ENCODE measurements at regions not wholly inside any gene's neighbourhood (a gene's known extent, or its start where the extent isn't known, plus 50 kb on each side); places are given as distances from the start of the nearest gene placed in this dataset.

GRCh38 chr18:30858560-30858959, 184.0 kb downstream of the DSC3 start:
- no peak for DNase-seq (ENCODE audit: low read depth in 1 of 2, low spot score in 1 of 2)
- Histone ChIP-seq H3K27ac (replicated peaks) (no peak overlapping the region), H3K27me3 (ENCODE audit: insufficient read depth, poor library complexity, severe bottlenecking) (no peaks in the 10 kb centered on the region), H3K4me3 (replicated peaks; ENCODE audit: insufficient read depth, low read length) (no peak overlapping the region)
- TF ChIP-seq CTCF (IDR thresholded peaks at IDR 0.05; ENCODE audit: insufficient read depth, low read length) = no peak
- TF ChIP-seq POLR2AphosphoS5 (IDR thresholded peaks at IDR 0.05; ENCODE audit: low read depth) = no peak
- TF ChIP-seq GABPA (IDR thresholded peaks at IDR 0.05; ENCODE audit: low read depth) = no peak
- TF ChIP-seq SPI1 (IDR thresholded peaks at IDR 0.05; ENCODE audit: borderline replicate concordance, low read depth) = no peak
- no peak for TF ChIP-seq REST (IDR thresholded peaks at IDR 0.05; ENCODE audit: insufficient replicate concordance, low read depth)

- TF ChIP-seq REST (IDR thresholded peaks at IDR 0.05; ENCODE audit: insufficient replicate concordance, low read depth) (no peak), POLR2AphosphoS5 (IDR thresholded peaks at IDR 0.05; ENCODE audit: low read depth) (no peak), SPI1 (IDR thresholded peaks at IDR 0.05; ENCODE audit: borderline replicate concordance, low read depth) (no peak), GABPA (IDR thresholded peaks at IDR 0.05; ENCODE audit: low read depth) (no peak), CTCF (IDR thresholded peaks at IDR 0.05; ENCODE audit: insufficient read depth, low read length) (no peak)
- Histone ChIP-seq H3K27ac (replicated peaks) (no peak overlapping the region), H3K27me3 (ENCODE audit: insufficient read depth, poor library complexity, severe bottlenecking) (no peaks in the 10 kb centered on the region), H3K4me3 (replicated peaks; ENCODE audit: insufficient read depth, low read length) (no peak overlapping the region)
- DNase-seq (ENCODE audit: low read depth in 1 of 2, low spot score in 1 of 2) = no peak
Measured at GRCh38 chr18:30855762-30856161, 186.8 kb downstream of the DSC3 start.

- TF ChIP-seq CTCF (IDR thresholded peaks at IDR 0.05; ENCODE audit: insufficient read depth, low read length) (no peak), POLR2AphosphoS5 (IDR thresholded peaks at IDR 0.05; ENCODE audit: low read depth) (no peak), REST (IDR thresholded peaks at IDR 0.05; ENCODE audit: insufficient replicate concordance, low read depth) (no peak), GABPA (IDR thresholded peaks at IDR 0.05; ENCODE audit: low read depth) (no peak), SPI1 (IDR thresholded peaks at IDR 0.05; ENCODE audit: borderline replicate concordance, low read depth) (no peak)
- DNase-seq (ENCODE audit: low read depth in 1 of 2, low spot score in 1 of 2) = no peak
- no peaks in the 10 kb centered on the region for H3K27me3 ChIP-seq (ENCODE audit: insufficient read depth, poor library complexity, severe bottlenecking)
- no peak overlapping the region for H3K27ac ChIP-seq (replicated peaks)
- H3K4me3 ChIP-seq (replicated peaks; ENCODE audit: insufficient read depth, low read length) = no peak overlapping the region
Measured at GRCh38 chr18:30852980-30853379, 189.6 kb downstream of the DSC3 start.
